Neuron (in vitro differentiated cells): ENCODE measurements at regions not wholly inside any gene's neighbourhood (a gene's known extent, or its start where the extent isn't known, plus 50 kb on each side); places are given as distances from the start of the nearest gene placed in this dataset.
A peak's percentile ranks its signal among the peaks of the same experiment; 100 is the strongest.

Experiments
- H2AFZ ChIP-seq: one replicate; pipeline ENCODE4 v1.6.1; 2013; ENCODE audit warnings: low read depth, mild to moderate bottlenecking, inconsistent platforms, low read length, moderate library complexity
- H3K27me3 ChIP-seq: one replicate; pipeline ENCODE4 v1.6.1; 2013; ENCODE audit warnings: low read length; ENCODE audit not compliant: insufficient read depth
- H3K36me3 ChIP-seq: one replicate; pipeline ENCODE4 v1.6.1; 2013; ENCODE audit warnings: low read length; ENCODE audit not compliant: insufficient read depth
- H3K4me1 ChIP-seq: one replicate; pipeline ENCODE4 v1.6.1; 2013; ENCODE audit warnings: low read length; ENCODE audit not compliant: insufficient read depth
- H3K4me3 ChIP-seq: 2 replicates; pipeline ENCODE4 v1.5.1; 2013; ENCODE audit warnings: mild to moderate bottlenecking, low read length, moderate library complexity
- H3K9me3 ChIP-seq: one replicate; pipeline ENCODE4 v1.6.1; 2013; ENCODE audit warnings: low read length

GRCh38 chr4:129623233-129623875 lies 527.4 kb downstream of the C4orf33 start:
- Histone ChIP-seq H2AFZ (no peak overlapping the region), H3K4me1 (no peaks in the 10 kb centered on the region), H3K27me3 (no peaks in the 10 kb centered on the region), H3K9me3 (no peaks in the 10 kb centered on the region), H3K4me3 (no peak overlapping the region), H3K36me3 (no peaks in the 10 kb centered on the region)

GRCh38 chr4:129641179-129641578 lies 545.2 kb downstream of the C4orf33 start:
- H3K4me1 ChIP-seq: no peaks in the 10 kb centered on the region
- H3K4me3 ChIP-seq: no peak overlapping the region
- no peaks in the 10 kb centered on the region for H3K36me3 ChIP-seq
- H3K27me3 ChIP-seq: no peaks in the 10 kb centered on the region
- H2AFZ ChIP-seq: no peak overlapping the region
- H3K9me3 ChIP-seq: no peaks in the 10 kb centered on the region

GRCh38 chr4:129645461-129645860 lies 549.5 kb downstream of the C4orf33 start:
- H3K4me3 ChIP-seq: no peak overlapping the region

GRCh38 chr4:129668092-129668491 lies 572.1 kb downstream of the C4orf33 start:
- peak overlapping the region; percentile 11 for H2AFZ ChIP-seq

More at GRCh38 chr4:129645461-129645860, 549.5 kb downstream of the C4orf33 start:
- Histone ChIP-seq H3K4me1 (no peaks in the 10 kb centered on the region), H3K36me3 (no peaks in the 10 kb centered on the region), H3K27me3 (no peaks in the 10 kb centered on the region), H2AFZ (no peak overlapping the region), H3K9me3 (no peaks in the 10 kb centered on the region)

GRCh38 chr4:129672941-129673340 lies 577.0 kb downstream of the C4orf33 start:
- Histone ChIP-seq H3K27me3 (no peaks in the 10 kb centered on the region), H3K9me3 (no peaks in the 10 kb centered on the region), H3K4me1 (no peaks in the 10 kb centered on the region), H3K36me3 (no peaks in the 10 kb centered on the region), H3K4me3 (no peak overlapping the region), H2AFZ (no peak overlapping the region)

More at GRCh38 chr4:129668092-129668491, 572.1 kb downstream of the C4orf33 start:
- H3K9me3 ChIP-seq: no peaks in the 10 kb centered on the region
- H3K4me3 ChIP-seq: no peak overlapping the region
- no peaks in the 10 kb centered on the region for H3K4me1 ChIP-seq
- H3K27me3 ChIP-seq: no peaks in the 10 kb centered on the region
- no peaks in the 10 kb centered on the region for H3K36me3 ChIP-seq

- Histone ChIP-seq H2AFZ (no peak overlapping the region), H3K4me1 (no peaks in the 10 kb centered on the region), H3K9me3 (no peaks in the 10 kb centered on the region), H3K36me3 (no peaks in the 10 kb centered on the region), H3K27me3 (no peaks in the 10 kb centered on the region), H3K4me3 (no peak overlapping the region)
Observed at GRCh38 chr4:129675036-129675435, 579.1 kb downstream of the C4orf33 start.

- Histone ChIP-seq H3K4me3 (no peak overlapping the region), H3K36me3 (no peaks in the 10 kb centered on the region), H3K4me1 (no peaks in the 10 kb centered on the region), H3K27me3 (no peaks in the 10 kb centered on the region), H2AFZ (no peak overlapping the region), H3K9me3 (no peaks in the 10 kb centered on the region)
Observed at GRCh38 chr4:129676934-129677333, 581.0 kb downstream of the C4orf33 start.

GRCh38 chr4:129682586-129682985 lies 586.6 kb downstream of the C4orf33 start:
- Histone ChIP-seq H3K36me3 (no peaks in the 10 kb centered on the region), H3K4me1 (no peaks in the 10 kb centered on the region), H3K4me3 (no peak overlapping the region), H2AFZ (no peak overlapping the region), H3K9me3 (no peaks in the 10 kb centered on the region), H3K27me3 (no peaks in the 10 kb centered on the region)

GRCh38 chr4:129707949-129708348 lies 612.0 kb downstream of the C4orf33 start:
- Histone ChIP-seq H3K4me3 (no peak overlapping the region), H3K27me3 (no peaks in the 10 kb centered on the region), H3K9me3 (no peaks in the 10 kb centered on the region), H3K4me1 (no peaks in the 10 kb centered on the region), H2AFZ (no peak overlapping the region), H3K36me3 (no peaks in the 10 kb centered on the region)

- no peaks in the 10 kb centered on the region for H3K27me3 ChIP-seq
- no peaks in the 10 kb centered on the region for H3K4me1 ChIP-seq
- no peaks in the 10 kb centered on the region for H3K36me3 ChIP-seq
- H2AFZ ChIP-seq: no peak overlapping the region
- no peak overlapping the region for H3K4me3 ChIP-seq
- H3K9me3 ChIP-seq: no peaks in the 10 kb centered on the region
Observed at GRCh38 chr4:129708784-129709183, 612.8 kb downstream of the C4orf33 start.

GRCh38 chr4:129738175-129738574 lies 642.2 kb downstream of the C4orf33 start:
- Histone ChIP-seq H3K27me3 (no peaks in the 10 kb centered on the region), H3K4me3 (no peak overlapping the region), H3K36me3 (no peaks in the 10 kb centered on the region), H3K4me1 (no peaks in the 10 kb centered on the region), H3K9me3 (no peaks in the 10 kb centered on the region), H2AFZ (no peak overlapping the region)

- Histone ChIP-seq H3K9me3 (no peaks in the 10 kb centered on the region), H3K4me1 (no peaks in the 10 kb centered on the region), H3K36me3 (no peaks in the 10 kb centered on the region), H3K27me3 (no peaks in the 10 kb centered on the region), H3K4me3 (no peak overlapping the region), H2AFZ (no peak overlapping the region)
Observed at GRCh38 chr4:129747756-129748155, 651.8 kb downstream of the C4orf33 start.

- H3K9me3 ChIP-seq: no peaks in the 10 kb centered on the region
- no peaks in the 10 kb centered on the region for H3K4me1 ChIP-seq
- no peaks in the 10 kb centered on the region for H3K36me3 ChIP-seq
- H3K4me3 ChIP-seq: no peak overlapping the region
- no peaks in the 10 kb centered on the region for H3K27me3 ChIP-seq
- H2AFZ ChIP-seq: no peak overlapping the region
Observed at GRCh38 chr4:129748991-129749390, 653.0 kb downstream of the C4orf33 start.

- no peaks in the 10 kb centered on the region for H3K27me3 ChIP-seq
- no peak overlapping the region for H2AFZ ChIP-seq
- H3K9me3 ChIP-seq: no peaks in the 10 kb centered on the region
- no peaks in the 10 kb centered on the region for H3K4me1 ChIP-seq
- no peak overlapping the region for H3K4me3 ChIP-seq
- H3K36me3 ChIP-seq: no peaks in the 10 kb centered on the region
Observed at GRCh38 chr4:129751646-129752045, 655.7 kb downstream of the C4orf33 start.
